ENCODE measurements at regions not wholly inside any gene's neighbourhood (a gene's known extent, or its start where the extent isn't known, plus 50 kb on each side); places are given as distances from the start of the nearest gene placed in this dataset.

DNA sequence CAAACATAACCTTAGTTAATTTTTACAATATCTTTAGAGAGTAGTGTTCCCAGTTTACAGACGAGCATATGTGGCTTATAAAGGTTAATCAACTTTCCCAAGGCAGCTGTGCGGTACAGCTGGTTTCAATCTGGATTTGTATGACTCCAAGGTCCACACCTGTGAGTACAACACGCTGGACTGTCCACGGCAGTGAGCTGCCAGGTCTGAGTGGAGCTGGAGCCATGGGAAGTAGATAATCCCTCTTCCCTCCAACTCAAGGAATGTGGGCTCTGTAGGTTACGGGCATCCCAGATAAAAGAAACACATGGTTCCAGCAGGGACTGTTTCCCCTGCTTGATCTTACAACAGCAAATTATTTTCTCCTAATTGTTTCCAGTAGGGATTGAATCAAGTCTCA is 102.2 kb downstream of the SOD2 start:
- TF ChIP-seq, protein P1, sequence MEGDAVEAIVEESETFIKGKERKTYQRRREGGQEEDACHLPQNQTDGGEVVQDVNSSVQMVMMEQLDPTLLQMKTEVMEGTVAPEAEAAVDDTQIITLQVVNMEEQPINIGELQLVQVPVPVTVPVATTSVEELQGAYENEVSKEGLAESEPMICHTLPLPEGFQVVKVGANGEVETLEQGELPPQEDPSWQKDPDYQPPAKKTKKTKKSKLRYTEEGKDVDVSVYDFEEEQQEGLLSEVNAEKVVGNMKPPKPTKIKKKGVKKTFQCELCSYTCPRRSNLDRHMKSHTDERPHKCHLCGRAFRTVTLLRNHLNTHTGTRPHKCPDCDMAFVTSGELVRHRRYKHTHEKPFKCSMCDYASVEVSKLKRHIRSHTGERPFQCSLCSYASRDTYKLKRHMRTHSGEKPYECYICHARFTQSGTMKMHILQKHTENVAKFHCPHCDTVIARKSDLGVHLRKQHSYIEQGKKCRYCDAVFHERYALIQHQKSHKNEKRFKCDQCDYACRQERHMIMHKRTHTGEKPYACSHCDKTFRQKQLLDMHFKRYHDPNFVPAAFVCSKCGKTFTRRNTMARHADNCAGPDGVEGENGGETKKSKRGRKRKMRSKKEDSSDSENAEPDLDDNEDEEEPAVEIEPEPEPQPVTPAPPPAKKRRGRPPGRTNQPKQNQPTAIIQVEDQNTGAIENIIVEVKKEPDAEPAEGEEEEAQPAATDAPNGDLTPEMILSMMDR (conservative IDR thresholded peaks at IDR 0.05; ENCODE audit: low read length): no peak
- TF ChIP-seq EZH2phosphoT487 (IDR thresholded peaks at IDR 0.05; ENCODE audit: borderline replicate concordance, low read depth, low read length): no peak

Measured in OCI-LY7 (cell line).